Memory B cell (primary cell): ENCODE measurements at regions not wholly inside any gene's neighbourhood (a gene's known extent, or its start where the extent isn't known, plus 50 kb on each side); places are given as distances from the start of the nearest gene placed in this dataset.

ENCODE experiments used
- ATAC-seq: fragments of 150-1000 bp; cut with Tn5 transposase; 2 replicates; pipeline ENCODE4 v1.10.0; 2021; ENCODE audit warnings: low read depth, mild to moderate bottlenecking, moderate library complexity
- DNase-seq, 2 donors: peaks; one replicate each; pipeline ENCODE4 v3.0.0; 2022; ENCODE audit warnings: low spot score in 2 of 2
- H3K27ac Mint-ChIP-seq: one replicate; pipeline ENCODE4 v1.8.0; 2022; ENCODE audit warnings: mild to moderate bottlenecking, moderate library complexity, mixed read lengths
- H3K27me3 Mint-ChIP-seq: one replicate; pipeline ENCODE4 v1.8.0; 2022; ENCODE audit warnings: mixed read lengths
- H3K36me3 Mint-ChIP-seq: one replicate; pipeline ENCODE4 v1.8.0; 2022; ENCODE audit warnings: mild to moderate bottlenecking, mixed read lengths
- H3K4me1 Mint-ChIP-seq: one replicate; pipeline ENCODE4 v1.8.0; 2022; ENCODE audit warnings: mixed read lengths
- H3K4me3 Mint-ChIP-seq: one replicate; pipeline ENCODE4 v1.8.0; 2022; ENCODE audit warnings: mild to moderate bottlenecking, moderate library complexity, mixed read lengths
- H3K9me3 Mint-ChIP-seq: one replicate; pipeline ENCODE4 v1.8.0; 2022; ENCODE audit warnings: mixed read lengths

DNA sequence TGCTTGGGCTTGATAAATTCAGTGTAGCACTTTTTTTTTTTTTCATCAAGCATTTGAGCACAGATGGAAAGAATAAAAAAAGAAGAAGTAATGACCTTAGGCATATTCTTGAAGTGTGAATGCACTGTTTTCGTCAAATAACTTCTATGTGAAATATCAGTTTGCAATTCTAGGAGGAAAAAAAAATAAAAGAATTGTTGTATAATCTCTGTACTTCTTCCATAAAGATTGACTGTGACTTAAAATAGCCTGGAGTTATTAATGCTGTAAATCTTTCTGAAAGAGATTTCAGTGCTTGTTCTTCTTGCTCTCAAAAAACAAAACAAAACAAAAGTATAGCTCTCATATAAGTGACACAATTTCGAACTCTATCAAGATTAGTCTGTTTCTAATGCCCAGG, 536.9 kb upstream of the ZNF608 start:
- Mint-ChIP-seq H3K9me3 (no peaks in the 10 kb centered on the region), H3K36me3 (no peaks in the 10 kb centered on the region), H3K27me3 (no peaks in the 10 kb centered on the region), H3K27ac (no peak overlapping the region), H3K4me1 (no peaks in the 10 kb centered on the region), H3K4me3 (no peak overlapping the region)
- ATAC-seq (no peak), DNase-seq (no peak)

DNA sequence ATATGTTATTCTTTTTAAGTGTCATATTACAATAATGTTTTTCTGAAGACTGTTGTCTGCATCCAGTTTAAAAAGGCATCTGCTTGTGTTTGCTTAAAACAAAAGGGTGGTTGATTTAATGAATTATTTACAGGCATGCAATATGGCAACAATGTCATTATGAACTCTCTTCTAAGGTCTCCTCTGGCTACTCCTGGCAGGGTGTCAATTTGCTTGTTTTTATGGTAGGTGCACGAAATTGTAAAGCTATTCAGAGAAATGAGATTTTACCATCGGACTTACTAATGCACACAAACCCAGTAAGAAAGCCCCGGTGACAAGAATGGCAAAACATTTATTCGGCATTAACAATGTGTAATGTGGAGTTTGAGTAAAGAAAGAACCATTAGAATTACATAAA, 539.8 kb upstream of the ZNF608 start:
- no peak overlapping the region for H3K4me3 Mint-ChIP-seq
- no peaks in the 10 kb centered on the region for H3K9me3 Mint-ChIP-seq
- H3K4me1 Mint-ChIP-seq: no peaks in the 10 kb centered on the region
- no peaks in the 10 kb centered on the region for H3K27me3 Mint-ChIP-seq
- no peak overlapping the region for H3K27ac Mint-ChIP-seq
- H3K36me3 Mint-ChIP-seq: no peaks in the 10 kb centered on the region
- DNase-seq (no peak), ATAC-seq (no peak)

- no peak overlapping the region for H3K27ac Mint-ChIP-seq
- no peak overlapping the region for H3K4me3 Mint-ChIP-seq
- H3K4me1 Mint-ChIP-seq: peaks cover 12% of the 10 kb centered on the region
- no peaks in the 10 kb centered on the region for H3K36me3 Mint-ChIP-seq
- DNase-seq (no peak), ATAC-seq (no peak)
- no peaks in the 10 kb centered on the region for H3K27me3 Mint-ChIP-seq
- no peaks in the 10 kb centered on the region for H3K9me3 Mint-ChIP-seq
Measured at GRCh38 chr5:125289606-125290005, 543.2 kb upstream of the ZNF608 start.

DNA sequence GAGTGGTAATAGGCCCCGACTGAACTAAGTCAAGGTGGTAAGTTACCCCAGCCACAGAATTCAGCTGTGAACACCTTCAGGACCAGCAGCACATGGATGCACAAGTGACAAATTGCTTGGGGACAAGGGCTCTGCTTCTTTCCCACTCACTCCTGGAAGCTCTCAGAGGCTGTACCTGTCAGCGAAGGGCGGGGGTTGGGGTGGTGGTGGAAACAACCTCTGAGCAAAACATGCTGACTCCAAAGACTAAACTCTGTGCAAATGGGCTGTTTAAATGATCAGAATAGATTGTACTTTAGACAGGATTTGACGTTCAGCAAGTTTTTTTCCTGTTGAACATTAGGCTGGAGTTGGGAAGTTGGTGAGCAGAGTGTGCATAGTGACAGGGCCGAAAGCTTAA, 544.5 kb upstream of the ZNF608 start:
- Mint-ChIP-seq H3K9me3 (no peaks in the 10 kb centered on the region), H3K4me1 (peaks cover 12% of the 10 kb centered on the region), H3K27ac (no peak overlapping the region), H3K36me3 (no peaks in the 10 kb centered on the region), H3K4me3 (no peak overlapping the region), H3K27me3 (no peaks in the 10 kb centered on the region)
- DNase-seq (no peak), ATAC-seq (no peak)

- ATAC-seq: no peak
- no peak for DNase-seq
Measured at GRCh38 chr5:125291447-125291846, 545.0 kb upstream of the ZNF608 start.

GRCh38 chr5:125293223-125293622, 546.8 kb upstream of the ZNF608 start:
- no peak overlapping the region for H3K4me3 Mint-ChIP-seq
- DNase-seq: no peak
- no peaks in the 10 kb centered on the region for H3K27me3 Mint-ChIP-seq
- no peak overlapping the region for H3K27ac Mint-ChIP-seq
- H3K4me1 Mint-ChIP-seq: peaks cover 14% of the 10 kb centered on the region
- H3K36me3 Mint-ChIP-seq: no peaks in the 10 kb centered on the region
- no peaks in the 10 kb centered on the region for H3K9me3 Mint-ChIP-seq
- no peak for ATAC-seq

More at GRCh38 chr5:125291447-125291846, 545.0 kb upstream of the ZNF608 start:
- no peak overlapping the region for H3K4me3 Mint-ChIP-seq
- no peaks in the 10 kb centered on the region for H3K27me3 Mint-ChIP-seq
- H3K27ac Mint-ChIP-seq: no peak overlapping the region
- peaks cover 12% of the 10 kb centered on the region for H3K4me1 Mint-ChIP-seq
- H3K9me3 Mint-ChIP-seq: no peaks in the 10 kb centered on the region
- no peaks in the 10 kb centered on the region for H3K36me3 Mint-ChIP-seq

DNA sequence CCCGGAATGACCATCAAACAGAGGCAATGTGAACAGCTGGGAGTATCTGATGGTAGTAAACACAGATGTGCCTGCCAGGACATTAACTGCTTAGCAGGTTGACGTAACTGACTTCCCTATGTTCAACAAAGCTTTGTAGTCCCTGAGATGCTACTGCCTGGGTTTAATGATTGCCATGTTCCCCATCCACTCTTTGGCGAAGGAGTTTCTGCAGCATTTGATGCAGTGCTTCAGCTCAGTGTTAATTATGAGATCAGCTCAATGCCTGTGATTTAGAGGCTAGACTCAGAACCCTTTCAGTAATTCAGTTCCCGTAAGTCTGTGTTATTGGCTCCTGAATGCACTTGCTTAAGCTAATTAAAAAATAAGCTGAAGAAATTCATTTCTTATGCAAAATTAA, 547.3 kb upstream of the ZNF608 start:
- no peak for DNase-seq
- no peaks in the 10 kb centered on the region for H3K9me3 Mint-ChIP-seq

GRCh38 chr5:125294844-125295243, 548.4 kb upstream of the ZNF608 start:
- H3K27ac Mint-ChIP-seq: no peak overlapping the region
- no peak for ATAC-seq
- no peaks in the 10 kb centered on the region for H3K36me3 Mint-ChIP-seq
- H3K27me3 Mint-ChIP-seq: no peaks in the 10 kb centered on the region
- no peak for DNase-seq
- no peak overlapping the region for H3K4me3 Mint-ChIP-seq
- no peaks in the 10 kb centered on the region for H3K9me3 Mint-ChIP-seq
- H3K4me1 Mint-ChIP-seq: peaks cover 14% of the 10 kb centered on the region

More for the DNA sequence above, 547.3 kb upstream of the ZNF608 start:
- Mint-ChIP-seq H3K4me3 (no peak overlapping the region), H3K27me3 (no peaks in the 10 kb centered on the region), H3K4me1 (peaks cover 14% of the 10 kb centered on the region), H3K36me3 (no peaks in the 10 kb centered on the region), H3K27ac (no peak overlapping the region)
- ATAC-seq: no peak

- ATAC-seq: no peak
- Mint-ChIP-seq H3K36me3 (no peaks in the 10 kb centered on the region), H3K4me3 (no peak overlapping the region), H3K27ac (no peak overlapping the region), H3K4me1 (peaks cover 14% of the 10 kb centered on the region), H3K9me3 (no peaks in the 10 kb centered on the region), H3K27me3 (no peaks in the 10 kb centered on the region)
- DNase-seq: no peak
Measured at GRCh38 chr5:125295405-125295872, 549.0 kb upstream of the ZNF608 start.

GRCh38 chr5:125298258-125298657, 551.8 kb upstream of the ZNF608 start:
- Mint-ChIP-seq H3K4me3 (no peak overlapping the region), H3K36me3 (no peaks in the 10 kb centered on the region), H3K27ac (peak overlapping the region; percentile 13), H3K27me3 (no peaks in the 10 kb centered on the region), H3K4me1 (peaks cover 2% of the 10 kb centered on the region), H3K9me3 (no peaks in the 10 kb centered on the region)
- DNase-seq (no peak), ATAC-seq (no peak)

- Mint-ChIP-seq H3K27ac (peak overlapping the region; percentile 13), H3K9me3 (no peaks in the 10 kb centered on the region), H3K4me1 (peaks cover 2% of the 10 kb centered on the region), H3K4me3 (no peak overlapping the region), H3K27me3 (no peaks in the 10 kb centered on the region), H3K36me3 (no peaks in the 10 kb centered on the region)
- no peak for DNase-seq
- no peak for ATAC-seq
Measured at GRCh38 chr5:125298746-125299379, 552.4 kb upstream of the ZNF608 start.

DNA sequence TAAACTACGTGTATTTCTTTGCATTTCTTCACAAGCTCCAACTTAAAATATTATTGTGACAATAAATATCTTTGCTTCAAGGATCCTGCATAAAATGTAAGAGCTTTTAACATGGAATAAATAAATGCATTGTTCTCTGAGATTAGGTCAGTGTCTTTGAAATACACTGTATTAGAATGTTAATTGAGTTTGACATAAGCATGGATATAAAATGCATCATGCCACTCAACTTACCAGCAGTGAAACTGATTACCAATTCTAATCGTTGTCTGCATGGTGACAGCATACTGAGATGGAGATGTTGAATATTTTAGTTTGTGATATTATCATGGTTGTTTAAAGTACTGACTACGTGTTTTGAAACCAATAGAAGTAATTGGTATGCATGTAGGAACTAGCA, 555.3 kb upstream of the ZNF608 start:
- Mint-ChIP-seq H3K36me3 (peaks cover 2% of the 10 kb centered on the region), H3K27me3 (no peaks in the 10 kb centered on the region), H3K4me1 (peaks cover 2% of the 10 kb centered on the region), H3K9me3 (peaks cover 1% of the 10 kb centered on the region), H3K27ac (no peak overlapping the region), H3K4me3 (no peak overlapping the region)
- DNase-seq (no peak), ATAC-seq (no peak)

DNA sequence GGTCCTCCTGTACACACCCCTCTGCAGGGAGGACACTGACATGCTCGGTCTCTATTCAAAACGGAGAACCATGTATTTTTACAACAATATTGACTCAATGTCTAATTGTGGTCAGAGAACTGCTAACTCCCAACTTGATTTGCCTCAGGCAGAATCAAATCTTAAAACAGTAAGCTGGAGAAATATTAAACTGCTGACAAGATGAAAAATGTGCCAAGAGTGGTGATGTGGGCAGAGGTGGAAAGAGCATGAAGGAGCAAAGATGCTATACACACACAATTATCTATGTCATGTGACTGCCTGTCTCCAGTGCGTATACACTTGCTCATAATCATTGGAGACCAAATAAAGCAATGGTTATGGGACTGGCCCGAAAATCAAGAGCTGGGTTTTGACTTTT, 556.1 kb upstream of the ZNF608 start:
- Mint-ChIP-seq H3K27ac (no peak overlapping the region), H3K9me3 (peaks cover 1% of the 10 kb centered on the region), H3K4me3 (no peak overlapping the region), H3K27me3 (no peaks in the 10 kb centered on the region), H3K36me3 (peaks cover 2% of the 10 kb centered on the region), H3K4me1 (peaks cover 1% of the 10 kb centered on the region)
- ATAC-seq: no peak
- DNase-seq: no peak

DNA sequence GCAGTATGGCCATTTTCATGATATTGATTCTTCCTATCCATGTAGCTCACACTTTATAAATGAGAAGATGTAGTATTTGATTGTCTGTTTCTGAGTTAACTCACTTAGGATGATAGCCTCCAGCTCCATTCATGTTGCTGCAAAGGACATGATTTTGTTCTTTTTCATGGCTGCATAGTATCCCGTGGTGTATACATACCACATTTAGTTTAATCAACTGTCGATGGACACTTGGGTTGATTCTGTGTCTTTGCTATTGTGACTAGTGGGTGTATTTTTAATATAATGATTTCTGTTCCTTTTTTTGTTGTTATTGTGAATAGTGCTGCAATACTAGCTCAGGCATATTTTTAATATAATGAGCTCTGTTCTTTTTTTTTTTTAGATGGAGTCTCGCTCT, 560.3 kb upstream of the ZNF608 start:
- DNase-seq (no peak), ATAC-seq (no peak)
- no peaks in the 10 kb centered on the region for H3K4me1 Mint-ChIP-seq
- no peak overlapping the region for H3K4me3 Mint-ChIP-seq
- no peak overlapping the region for H3K27ac Mint-ChIP-seq
- H3K27me3 Mint-ChIP-seq: no peaks in the 10 kb centered on the region
- H3K36me3 Mint-ChIP-seq: peaks cover 2% of the 10 kb centered on the region
- H3K9me3 Mint-ChIP-seq: peaks cover 1% of the 10 kb centered on the region

GRCh38 chr5:125310749-125311148, 564.3 kb upstream of the ZNF608 start:
- no peaks in the 10 kb centered on the region for H3K27me3 Mint-ChIP-seq
- ATAC-seq: no peak
- H3K27ac Mint-ChIP-seq: no peak overlapping the region
- peaks cover 10% of the 10 kb centered on the region for H3K9me3 Mint-ChIP-seq
- no peaks in the 10 kb centered on the region for H3K4me1 Mint-ChIP-seq
- no peak for DNase-seq
- H3K4me3 Mint-ChIP-seq: no peak overlapping the region
- peaks cover 7% of the 10 kb centered on the region for H3K36me3 Mint-ChIP-seq
